Bronchial epithelial cell (primary cell): ENCODE measurements at regions not wholly inside any gene's neighbourhood (a gene's known extent, or its start where the extent isn't known, plus 50 kb on each side); places are given as distances from the start of the nearest gene placed in this dataset.

ENCODE experiments used
- DNase-seq: peaks from one replicate; pipeline ENCODE4 v3.0.0-alpha.2; 2010; ENCODE audit warnings: low read depth
- FAIRE-seq: peaks from 2 replicates; lab custom pipeline; 2011; peaks lifted over from hg19 to GRCh38; lab: Jason Lieb, UNC
- H3K27me3 ChIP-seq: 2 replicates; pipeline ENCODE4 v1.5.1; 2011; ENCODE audit warnings: low read length; ENCODE audit not compliant: control insufficient read depth, insufficient read depth
- H3K36me3 ChIP-seq: 2 replicates; pipeline ENCODE4 v1.5.1; 2011; ENCODE audit warnings: low read length; ENCODE audit not compliant: control insufficient read depth, insufficient read depth
- H3K4me3 ChIP-seq: 2 replicates; pipeline ENCODE4 v1.5.1; 2011; ENCODE audit warnings: mild to moderate bottlenecking, low read depth, low read length, control low read depth
- CTCF ChIP-seq: IDR thresholded peaks from 2 replicates; pipeline ENCODE4 v1.5.1; 2011; ENCODE audit warnings: mild to moderate bottlenecking, moderate library complexity, low read length, control low read depth, inconsistent platforms; ENCODE audit not compliant: insufficient read depth, severe bottlenecking

GRCh38 chr7:118762451-118762850, 537.9 kb downstream of the ANKRD7 start:
- DNase-seq = no peak
- TF ChIP-seq CTCF = no peak
- Histone ChIP-seq H3K36me3 (no peaks in the 10 kb centered on the region), H3K4me3 (no peak overlapping the region), H3K27me3 (no peaks in the 10 kb centered on the region)
- no peak for FAIRE-seq

- FAIRE-seq (no peak), DNase-seq (no peak)
- TF ChIP-seq CTCF = no peak
- Histone ChIP-seq H3K27me3 (no peaks in the 10 kb centered on the region), H3K36me3 (no peaks in the 10 kb centered on the region), H3K4me3 (no peak overlapping the region)
These were observed 539.7 kb downstream of the ANKRD7 start for GRCh38 chr7:118764221-118764620.

GRCh38 chr7:118771672-118772071, 547.2 kb downstream of the ANKRD7 start:
- no peak for FAIRE-seq
- no peaks in the 10 kb centered on the region for H3K27me3 ChIP-seq
- DNase-seq = no peak
- no peaks in the 10 kb centered on the region for H3K36me3 ChIP-seq
- TF ChIP-seq CTCF = no peak
- no peak overlapping the region for H3K4me3 ChIP-seq

- no peak overlapping the region for H3K4me3 ChIP-seq
- H3K27me3 ChIP-seq = no peaks in the 10 kb centered on the region
- no peak for DNase-seq
- FAIRE-seq = no peak
- TF ChIP-seq CTCF = no peak
- H3K36me3 ChIP-seq = no peaks in the 10 kb centered on the region
These were observed 552.8 kb downstream of the ANKRD7 start for GRCh38 chr7:118777308-118777707.

GRCh38 chr7:118792682-118793081, 568.2 kb downstream of the ANKRD7 start:
- DNase-seq = no peak
- H3K27me3 ChIP-seq = no peaks in the 10 kb centered on the region
- no peak overlapping the region for H3K4me3 ChIP-seq
- FAIRE-seq = no peak
- no peaks in the 10 kb centered on the region for H3K36me3 ChIP-seq
- TF ChIP-seq CTCF = no peak

GRCh38 chr7:118793582-118793981, 569.1 kb downstream of the ANKRD7 start:
- Histone ChIP-seq H3K4me3 (no peak overlapping the region), H3K27me3 (no peaks in the 10 kb centered on the region), H3K36me3 (no peaks in the 10 kb centered on the region)
- no peak for DNase-seq
- no peak for TF ChIP-seq CTCF
- no peak for FAIRE-seq
